Endothelial cell of umbilical vein (primary cell): ENCODE measurements at regions not wholly inside any gene's neighbourhood (a gene's known extent, or its start where the extent isn't known, plus 50 kb on each side); places are given as distances from the start of the nearest gene placed in this dataset.

ENCODE experiments used
- BruUV-seq: library from RNA; stranded (reverse); fragments of 400-500 nt; replicated peaks from 2 replicates; lab custom pipeline; 2021; lab: Mats Ljungman, UMichigan
- CTCF ChIA-PET: fragments of 300-600, 350-600 bp; sonication (Branson Sonifier 250); formaldehyde crosslinking; loops from one replicate; lab custom pipeline; 2021; ENCODE audit warnings: antibody characterized with exemption, inconsistent platforms; lab: Charles Lee
- POLR2A ChIA-PET: fragments of 300-600, 350-600 bp; sonication (Branson Sonifier 250); formaldehyde crosslinking; loops from one replicate; lab custom pipeline; 2021; ENCODE audit warnings: antibody characterized with exemption, inconsistent platforms; lab: Charles Lee
- DNase-seq: peaks from one replicate; pipeline ENCODE4 v3.0.0-alpha.2; 2011; ENCODE audit warnings: low read depth, low spot score
- FAIRE-seq: peaks from 2 replicates; lab custom pipeline; 2011; peaks lifted over from hg19 to GRCh38; lab: Jason Lieb, UNC
- H2AFZ ChIP-seq: 2 replicates; pipeline ENCODE4 v1.6.0; 2012; ENCODE audit warnings: low read depth, low read length, control low read depth, inconsistent platforms
- H3K27ac ChIP-seq: 2 replicates; pipeline ENCODE4 v1.5.1; 2011; ENCODE audit warnings: low read depth, mild to moderate bottlenecking, control low read depth, low read length, moderate library complexity; ENCODE audit not compliant: insufficient read depth
- H3K27me3 ChIP-seq, 2 experiments: 2 replicates each; pipeline versions ENCODE4 v1.6.0 to v1.6.1; 2011; ENCODE audit warnings: low read length in 2 of 2, mixed read lengths in 1 of 2; ENCODE audit not compliant: control insufficient read depth in 2 of 2, insufficient read depth in 2 of 2
- H3K36me3 ChIP-seq, 2 experiments: 2 replicates in 1 of 2; 3 replicates in 1 of 2; pipeline ENCODE4 v1.5.1; 2011; ENCODE audit warnings: low read length in 2 of 2, mild to moderate bottlenecking in 1 of 2, moderate library complexity in 1 of 2; ENCODE audit not compliant: control insufficient read depth in 2 of 2, insufficient read depth in 2 of 2; ENCODE audit errors: extremely low read depth in 1 of 2
- H3K4me1 ChIP-seq: 3 replicates; pipeline ENCODE4 v1.5.1; 2011; ENCODE audit warnings: mild to moderate bottlenecking, low read length; ENCODE audit not compliant: control insufficient read depth, insufficient read depth; ENCODE audit errors: extremely low read depth
- H3K4me2 ChIP-seq: 2 replicates; pipeline ENCODE4 v1.6.1; 2011; ENCODE audit warnings: low read length, control low read depth, mixed read lengths; ENCODE audit not compliant: insufficient read depth
- H3K4me3 ChIP-seq, 3 experiments: fragments of 200-600 bp in 1 of 3; sonication (generic), shearing (Covaris generic) in 1 of 3; replicated peaks in 1 of 3; 2 replicates each; pipeline ENCODE4 v1.5.1; 2011 to 2016; ENCODE audit warnings: control low read depth in 3 of 3, low read length in 3 of 3, mild to moderate bottlenecking in 2 of 3, inconsistent platforms in 1 of 3, low read depth in 1 of 3, moderate library complexity in 1 of 3; ENCODE audit not compliant: insufficient read depth in 1 of 3
- H3K79me2 ChIP-seq: 2 replicates; pipeline ENCODE4 v1.6.0; 2012; ENCODE audit warnings: low read length, inconsistent platforms; ENCODE audit not compliant: control insufficient read depth, insufficient read depth
- H3K9ac ChIP-seq: replicated peaks from 2 replicates; pipeline ENCODE3; 2011; ENCODE audit warnings: low read length, control low read depth; ENCODE audit not compliant: insufficient read depth; ENCODE audit errors: extremely low read depth
- H3K9me1 ChIP-seq: replicated peaks from 3 replicates; pipeline ENCODE4 v1.6.0; 2011; ENCODE audit warnings: mild to moderate bottlenecking, low read length; ENCODE audit not compliant: control insufficient read depth, insufficient read depth; ENCODE audit errors: extremely low read depth
- H3K9me3 ChIP-seq: replicated peaks from 2 replicates; pipeline ENCODE4 v1.5.1; 2012; ENCODE audit warnings: low read length, inconsistent platforms; ENCODE audit not compliant: control insufficient read depth, insufficient read depth
- H4K20me1 ChIP-seq: replicated peaks from 2 replicates; pipeline ENCODE3; 2011; ENCODE audit warnings: mild to moderate bottlenecking, low read length; ENCODE audit not compliant: control insufficient read depth, insufficient read depth; ENCODE audit errors: extremely low read depth
- CTCF ChIP-seq, 2 donors: IDR thresholded peaks; 1 replicate in 1 of 2; 2 replicates in 1 of 2; pipeline ENCODE4 v1.5.1; 2011; ENCODE audit warnings: low read length in 2 of 2, mild to moderate bottlenecking in 2 of 2, moderate library complexity in 2 of 2, control low read depth in 1 of 2, inconsistent platforms in 1 of 2, low read depth in 1 of 2; ENCODE audit not compliant: insufficient read depth in 1 of 2; ENCODE audit errors: extremely low read depth in 1 of 2
- EZH2 ChIP-seq: IDR thresholded peaks from 2 replicates; pipeline ENCODE4 v1.6.1; 2012; ENCODE audit warnings: borderline replicate concordance, low read depth, mild to moderate bottlenecking, moderate library complexity, low read length, inconsistent platforms; ENCODE audit not compliant: severe bottlenecking
- FOS ChIP-seq: IDR thresholded peaks from 2 replicates; pipeline ENCODE4 v1.6.1; 2011; ENCODE audit warnings: mild to moderate bottlenecking, low read length, moderate library complexity, borderline replicate concordance; ENCODE audit not compliant: insufficient read depth
- GATA2 ChIP-seq: IDR thresholded peaks from 2 replicates; pipeline ENCODE4 v1.7.0; 2011; ENCODE audit warnings: low read depth, mild to moderate bottlenecking, moderate library complexity, mixed read lengths, low read length; ENCODE audit not compliant: insufficient read length, insufficient read depth
- JUN ChIP-seq: IDR thresholded peaks from 2 replicates; pipeline ENCODE4 v1.6.1; 2011; ENCODE audit warnings: borderline replicate concordance, low read depth; ENCODE audit not compliant: insufficient read length, insufficient read depth
- MAX ChIP-seq: IDR thresholded peaks from 2 replicates; pipeline ENCODE4 v1.6.1; 2011; ENCODE audit not compliant: insufficient read depth, insufficient read length
- MYC ChIP-seq: IDR thresholded peaks from one replicate; pipeline ENCODE4 v1.6.1; 2011; ENCODE audit warnings: mild to moderate bottlenecking, low read depth, low read length
- POLR2A ChIP-seq: IDR thresholded peaks from 2 replicates; pipeline ENCODE4 v1.6.1; 2012; ENCODE audit warnings: low read depth, mild to moderate bottlenecking, control low read depth, low read length
- POLR2AphosphoS5 ChIP-seq: IDR thresholded peaks from 2 replicates; pipeline ENCODE4 v1.6.1; 2012; ENCODE audit warnings: low read depth, mild to moderate bottlenecking, control low read depth, low read length, moderate library complexity; ENCODE audit not compliant: insufficient read depth
- dilution Hi-C: fragments of 300-500 bp; cut with MboI; formaldehyde crosslinking; loops from one replicate; pipeline ENCODE4 v1.15.0; 2019; ENCODE audit warnings: low sequenced_read_pairs; ENCODE audit not compliant: extremely low pct_ligation_motif_present
- intact Hi-C: fragments of 100-400 bp; cut with micrococcal nuclease; formaldehyde crosslinking; loops from one replicate; pipeline ENCODE4 v1.10.0; 2022

- dilution Hi-C loops (no loop called here), intact Hi-C loops (no loop called here)
- no TSS peak for BruUV-seq
- Histone ChIP-seq H3K9me3 (no peaks in the 10 kb centered on the region), H2AFZ (no peak overlapping the region), H3K27ac (no peak overlapping the region), H4K20me1 (no peaks in the 10 kb centered on the region), H3K27me3 (peaks cover 4 to 5% of the 10 kb centered on the region in 2 experiments), H3K4me1 (no peaks in the 10 kb centered on the region), H3K79me2 (no peaks in the 10 kb centered on the region), H3K4me2 (no peak overlapping the region), H3K4me3 (no peak overlapping the region), H3K36me3 (no peaks in the 10 kb centered on the region), H3K9ac (no peak overlapping the region), H3K9me1 (no peaks in the 10 kb centered on the region)
- FAIRE-seq = peak; percentile 26
- DNase-seq = no peak
- ChIA-PET POLR2A (no interaction called here), CTCF (interaction anchor here (1.1 to 1.4 kb wide), 2 partner anchors 16 to 103 kb away, joined by 3 to 6 read pairs; no protein-coding TSS in a partner anchor)
- TF ChIP-seq POLR2A (no peak), MYC (no peak), FOS (no peak), MAX (no peak), EZH2 (no peak), JUN (no peak), GATA2 (no peak), CTCF (IDR thresholded peaks at IDR 0.05; ENCODE audit: extremely low read depth in 1 of 2, insufficient read depth in 1 of 2, low read depth in 1 of 2, low read length in 2 of 2) (no peak), POLR2AphosphoS5 (no peak)
Observed at GRCh38 chr1:94698759-94699502, 121.2 kb upstream of the SLC44A3 start.
